CD4-positive, alpha-beta T cell (primary cell): ENCODE measurements at regions not wholly inside any gene's neighbourhood (a gene's known extent, or its start where the extent isn't known, plus 50 kb on each side); places are given as distances from the start of the nearest gene placed in this dataset.

Source experiments
- ATAC-seq: fragments of 200-7000 bp; cut with Tn5 transposase; one replicate; pipeline ENCODE4 v1.10.0; 2022; ENCODE audit warnings: mild to moderate bottlenecking; ENCODE audit not compliant: poor library complexity
- CTCF ChIA-PET: fragments of 350-600 bp; sonication (Branson Sonifier 250); formaldehyde crosslinking; loops from one replicate; lab custom pipeline; 2021; ENCODE audit warnings: antibody characterized with exemption, inconsistent platforms; lab: Charles Lee
- POLR2A ChIA-PET: fragments of 350-600 bp; sonication (Branson Sonifier 250); formaldehyde crosslinking; loops from one replicate; lab custom pipeline; 2021; ENCODE audit warnings: antibody characterized with exemption, inconsistent platforms; lab: Charles Lee
- DNase-seq, 14 experiments: peaks; one replicate each; pipeline ENCODE4 v3.0.0-alpha.2; 2013 to 2020; ENCODE audit warnings: mixed read lengths in 2 of 14
- H3K27ac ChIP-seq, 2 donors: one replicate each; pipeline versions ENCODE4 v1.5.1 to v1.7.0; 2013; ENCODE audit warnings: low read length in 2 of 2, low read depth in 1 of 2, mild to moderate bottlenecking in 1 of 2
- H3K27me3 ChIP-seq, 2 experiments: 1 replicate in 1 of 2; 2 replicates in 1 of 2; pipeline versions ENCODE4 v1.6.1 to v1.7.0; 2013; ENCODE audit warnings: low read length in 2 of 2, control low read depth in 1 of 2, mild to moderate bottlenecking in 1 of 2, moderate library complexity in 1 of 2; ENCODE audit not compliant: insufficient read depth in 2 of 2, control insufficient read depth in 1 of 2
- H3K36me3 ChIP-seq: one replicate; pipeline ENCODE4 v1.6.1; 2013; ENCODE audit warnings: low read length, control low read depth; ENCODE audit not compliant: insufficient read depth
- H3K4me1 ChIP-seq: one replicate; pipeline ENCODE4 v1.6.1; 2013; ENCODE audit warnings: low read length, control low read depth; ENCODE audit not compliant: insufficient read depth
- H3K4me3 ChIP-seq: one replicate; pipeline ENCODE4 v1.5.1; 2013; ENCODE audit warnings: mild to moderate bottlenecking, low read length, moderate library complexity
- H3K9me3 ChIP-seq, 2 experiments: 1 replicate in 1 of 2; 2 replicates in 1 of 2; pipeline versions ENCODE4 v1.6.1 to v1.7.0; 2013; ENCODE audit warnings: low read length in 2 of 2, mild to moderate bottlenecking in 2 of 2, control low read depth in 1 of 2, moderate library complexity in 1 of 2; ENCODE audit not compliant: control insufficient read depth in 1 of 2, insufficient read depth in 1 of 2
- H3K27ac Mint-ChIP-seq: one replicate; pipeline ENCODE4 v1.8.0; 2020; ENCODE audit warnings: mixed read lengths
- H3K27me3 Mint-ChIP-seq: one replicate; pipeline ENCODE4 v1.8.0; 2021; ENCODE audit warnings: mixed read lengths
- H3K36me3 Mint-ChIP-seq: one replicate; pipeline ENCODE4 v1.8.0; 2021; ENCODE audit warnings: low read depth, mixed read lengths
- H3K4me1 Mint-ChIP-seq: one replicate; pipeline ENCODE4 v1.8.0; 2021; ENCODE audit warnings: low read depth, mixed read lengths
- H3K4me3 Mint-ChIP-seq: one replicate; pipeline ENCODE4 v1.8.0; 2020; ENCODE audit warnings: mild to moderate bottlenecking, mixed read lengths
- H3K9me3 Mint-ChIP-seq: one replicate; pipeline ENCODE4 v1.8.0; 2020; ENCODE audit warnings: mixed read lengths
- intact Hi-C, 2 experiments: fragments of 100-400 bp; cut with DNase I in 1 of 2; cut with micrococcal nuclease in 1 of 2; formaldehyde crosslinking; loops; one replicate each; pipeline versions ENCODE4 v1.15.1 to v1.9.0; 2023 to 2025; cut with DNase I, micrococcal nuclease
- TF ChIP-seq, protein P1 (sequence below): fragments of 200-600 bp; IDR thresholded peaks from one replicate; pipeline ENCODE4 v1.8.0; 2022; ENCODE audit warnings: antibody characterized with exemption, mild to moderate bottlenecking

GRCh38 chr6:101257163-101257562 lies 136.3 kb upstream of the GRIK2 start:
- TF ChIP-seq, protein P1, sequence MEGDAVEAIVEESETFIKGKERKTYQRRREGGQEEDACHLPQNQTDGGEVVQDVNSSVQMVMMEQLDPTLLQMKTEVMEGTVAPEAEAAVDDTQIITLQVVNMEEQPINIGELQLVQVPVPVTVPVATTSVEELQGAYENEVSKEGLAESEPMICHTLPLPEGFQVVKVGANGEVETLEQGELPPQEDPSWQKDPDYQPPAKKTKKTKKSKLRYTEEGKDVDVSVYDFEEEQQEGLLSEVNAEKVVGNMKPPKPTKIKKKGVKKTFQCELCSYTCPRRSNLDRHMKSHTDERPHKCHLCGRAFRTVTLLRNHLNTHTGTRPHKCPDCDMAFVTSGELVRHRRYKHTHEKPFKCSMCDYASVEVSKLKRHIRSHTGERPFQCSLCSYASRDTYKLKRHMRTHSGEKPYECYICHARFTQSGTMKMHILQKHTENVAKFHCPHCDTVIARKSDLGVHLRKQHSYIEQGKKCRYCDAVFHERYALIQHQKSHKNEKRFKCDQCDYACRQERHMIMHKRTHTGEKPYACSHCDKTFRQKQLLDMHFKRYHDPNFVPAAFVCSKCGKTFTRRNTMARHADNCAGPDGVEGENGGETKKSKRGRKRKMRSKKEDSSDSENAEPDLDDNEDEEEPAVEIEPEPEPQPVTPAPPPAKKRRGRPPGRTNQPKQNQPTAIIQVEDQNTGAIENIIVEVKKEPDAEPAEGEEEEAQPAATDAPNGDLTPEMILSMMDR = no peak
- Mint-ChIP-seq H3K36me3 (no peaks in the 10 kb centered on the region), H3K9me3 (peaks cover 11% of the 10 kb centered on the region), H3K27ac (no peak overlapping the region), H3K4me1 (no peaks in the 10 kb centered on the region), H3K27me3 (no peaks in the 10 kb centered on the region), H3K4me3 (no peak overlapping the region)
- no peaks in the 10 kb centered on the region for H3K27me3 ChIP-seq
- ATAC-seq = no peak
- POLR2A ChIA-PET = no interaction called here
- H3K9me3 ChIP-seq = no peaks in the 10 kb centered on the region
- H3K4me1 ChIP-seq = no peaks in the 10 kb centered on the region
- CTCF ChIA-PET = no interaction called here
- no peak overlapping the region for H3K4me3 ChIP-seq
- no peak overlapping the region for H3K27ac ChIP-seq
- no peak for DNase-seq
- intact Hi-C loops = no loop called here
- H3K36me3 ChIP-seq = no peaks in the 10 kb centered on the region

- Mint-ChIP-seq H3K36me3 (no peaks in the 10 kb centered on the region), H3K4me3 (no peak overlapping the region), H3K9me3 (peaks cover 11% of the 10 kb centered on the region), H3K4me1 (no peaks in the 10 kb centered on the region), H3K27me3 (no peaks in the 10 kb centered on the region), H3K27ac (no peak overlapping the region)
- H3K27me3 ChIP-seq = no peaks in the 10 kb centered on the region
- no peak for DNase-seq
- H3K4me1 ChIP-seq = no peaks in the 10 kb centered on the region
- H3K27ac ChIP-seq = no peak overlapping the region
- H3K9me3 ChIP-seq = no peaks in the 10 kb centered on the region
- intact Hi-C loops = no loop called here
- CTCF ChIA-PET = no interaction called here
- ATAC-seq = no peak
- POLR2A ChIA-PET = no interaction called here
- no peaks in the 10 kb centered on the region for H3K36me3 ChIP-seq
- no peak overlapping the region for H3K4me3 ChIP-seq
- TF ChIP-seq, protein P1 = no peak
Measured at GRCh38 chr6:101259505-101259904, 134.0 kb upstream of the GRIK2 start.

GRCh38 chr6:101263596-101263995 lies 129.9 kb upstream of the GRIK2 start:
- Mint-ChIP-seq H3K36me3 (no peaks in the 10 kb centered on the region), H3K4me1 (peaks cover 5% of the 10 kb centered on the region), H3K4me3 (no peak overlapping the region), H3K27me3 (no peaks in the 10 kb centered on the region), H3K9me3 (peaks cover 8% of the 10 kb centered on the region), H3K27ac (no peak overlapping the region)
- ChIA-PET POLR2A (no interaction called here), CTCF (no interaction called here)
- intact Hi-C loops = no loop called here
- Histone ChIP-seq H3K27me3 (no peaks in the 10 kb centered on the region), H3K27ac (no peak overlapping the region), H3K36me3 (no peaks in the 10 kb centered on the region), H3K4me3 (no peak overlapping the region), H3K9me3 (no peaks in the 10 kb centered on the region), H3K4me1 (no peaks in the 10 kb centered on the region)
- ATAC-seq (no peak), DNase-seq (no peak)
- TF ChIP-seq, protein P1 = no peak
